ENCODE measurements at regions not wholly inside any gene's neighbourhood (a gene's known extent, or its start where the extent isn't known, plus 50 kb on each side); places are given as distances from the start of the nearest gene placed in this dataset.
A peak's percentile ranks its signal among the peaks of the same experiment; 100 is the strongest.

- ATAC-seq (no peak), DNase-seq (no peak)
- no peaks in the 10 kb centered on the region for H3K36me3 ChIP-seq
- H3K27me3 ChIP-seq (ENCODE audit: low read depth), result no peaks in the 10 kb centered on the region
- no peak for TF ChIP-seq CTCF (IDR thresholded peaks at IDR 0.05)
- H3K4me1 ChIP-seq, result no peaks in the 10 kb centered on the region
- intact Hi-C loops (cut with DNase I), result no loop called here
- H3K27ac ChIP-seq, result no peak overlapping the region
- no peak overlapping the region for H3K4me3 ChIP-seq
- no peaks in the 10 kb centered on the region for H3K9me3 ChIP-seq
Observed at GRCh38 chr2:196510246-196510645, 129.3 kb upstream of the CCDC150 start.

- Histone ChIP-seq H3K4me3 (no peak overlapping the region), H3K9me3 (no peaks in the 10 kb centered on the region), H3K36me3 (no peaks in the 10 kb centered on the region), H3K4me1 (no peaks in the 10 kb centered on the region), H3K27me3 (ENCODE audit: low read depth) (no peaks in the 10 kb centered on the region), H3K27ac (no peak overlapping the region)
- intact Hi-C loops (cut with DNase I), result no loop called here
- ATAC-seq (peak; percentile 33 to 72), DNase-seq (no peak)
- no peak for TF ChIP-seq CTCF (IDR thresholded peaks at IDR 0.05)
Observed at GRCh38 chr2:196511258-196512168, 128.0 kb upstream of the CCDC150 start.

GRCh38 chr2:196513796-196514526, 125.6 kb upstream of the CCDC150 start:
- Histone ChIP-seq H3K27me3 (ENCODE audit: low read depth) (no peaks in the 10 kb centered on the region), H3K4me3 (no peak overlapping the region), H3K4me1 (no peaks in the 10 kb centered on the region), H3K36me3 (no peaks in the 10 kb centered on the region), H3K9me3 (no peaks in the 10 kb centered on the region), H3K27ac (no peak overlapping the region)
- DNase-seq, result no peak
- intact Hi-C loops (cut with DNase I), result no loop called here
- ATAC-seq, result peak in 1 of 2 donors; percentile 35
- TF ChIP-seq CTCF (IDR thresholded peaks at IDR 0.05), result no peak

GRCh38 chr2:196514641-196515040, 124.9 kb upstream of the CCDC150 start:
- no peak for DNase-seq
- Histone ChIP-seq H3K36me3 (no peaks in the 10 kb centered on the region), H3K4me3 (no peak overlapping the region), H3K9me3 (no peaks in the 10 kb centered on the region), H3K27me3 (ENCODE audit: low read depth) (no peaks in the 10 kb centered on the region), H3K27ac (no peak overlapping the region), H3K4me1 (no peaks in the 10 kb centered on the region)
- no peak for TF ChIP-seq CTCF (IDR thresholded peaks at IDR 0.05)
- no peak for ATAC-seq
- intact Hi-C loops (cut with DNase I), result no loop called here

- DNase-seq (no peak), ATAC-seq (peak in 1 of 2 donors; percentile 48)
- Histone ChIP-seq H3K4me3 (no peak overlapping the region), H3K36me3 (no peaks in the 10 kb centered on the region), H3K4me1 (no peaks in the 10 kb centered on the region), H3K27me3 (ENCODE audit: low read depth) (no peaks in the 10 kb centered on the region), H3K9me3 (no peaks in the 10 kb centered on the region), H3K27ac (no peak overlapping the region)
- no peak for TF ChIP-seq CTCF (IDR thresholded peaks at IDR 0.05)
- intact Hi-C loops (cut with DNase I), result no loop called here
Observed at GRCh38 chr2:196515051-196515450, 124.5 kb upstream of the CCDC150 start.

Data from lower lobe of right lung (tissue), 2 donors.